ENCODE measurements at regions not wholly inside any gene's neighbourhood (a gene's known extent, or its start where the extent isn't known, plus 50 kb on each side); places are given as distances from the start of the nearest gene placed in this dataset.

DNA sequence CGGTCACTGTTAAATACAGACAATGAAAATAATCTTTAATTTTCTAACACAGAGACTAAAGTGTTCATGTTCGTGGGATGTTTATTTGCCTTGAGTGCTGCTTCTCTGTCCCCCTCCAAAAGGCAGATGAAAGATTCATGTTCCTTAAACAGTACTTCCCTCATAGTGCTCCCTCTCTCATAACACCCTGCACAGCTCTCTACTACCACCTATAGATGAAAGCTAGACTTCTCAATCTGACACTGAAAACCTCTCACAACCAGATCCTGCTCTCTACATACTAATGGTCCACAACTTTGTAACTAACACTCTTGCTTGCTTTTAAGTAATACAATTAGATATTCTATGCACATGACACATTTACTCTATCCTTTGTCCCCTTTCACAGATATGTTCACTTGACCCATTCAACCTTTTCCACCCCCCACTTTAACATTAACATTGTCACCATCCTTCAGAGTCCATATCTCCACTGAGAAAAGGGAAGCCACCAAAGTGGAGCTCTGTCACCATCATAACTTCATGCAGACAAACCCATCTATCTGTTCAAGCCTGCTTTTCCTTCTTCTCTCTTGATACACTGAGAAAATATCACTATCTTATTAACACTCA lies 266.4 kb upstream of the USP15 start:
- TF ChIP-seq, protein P1, sequence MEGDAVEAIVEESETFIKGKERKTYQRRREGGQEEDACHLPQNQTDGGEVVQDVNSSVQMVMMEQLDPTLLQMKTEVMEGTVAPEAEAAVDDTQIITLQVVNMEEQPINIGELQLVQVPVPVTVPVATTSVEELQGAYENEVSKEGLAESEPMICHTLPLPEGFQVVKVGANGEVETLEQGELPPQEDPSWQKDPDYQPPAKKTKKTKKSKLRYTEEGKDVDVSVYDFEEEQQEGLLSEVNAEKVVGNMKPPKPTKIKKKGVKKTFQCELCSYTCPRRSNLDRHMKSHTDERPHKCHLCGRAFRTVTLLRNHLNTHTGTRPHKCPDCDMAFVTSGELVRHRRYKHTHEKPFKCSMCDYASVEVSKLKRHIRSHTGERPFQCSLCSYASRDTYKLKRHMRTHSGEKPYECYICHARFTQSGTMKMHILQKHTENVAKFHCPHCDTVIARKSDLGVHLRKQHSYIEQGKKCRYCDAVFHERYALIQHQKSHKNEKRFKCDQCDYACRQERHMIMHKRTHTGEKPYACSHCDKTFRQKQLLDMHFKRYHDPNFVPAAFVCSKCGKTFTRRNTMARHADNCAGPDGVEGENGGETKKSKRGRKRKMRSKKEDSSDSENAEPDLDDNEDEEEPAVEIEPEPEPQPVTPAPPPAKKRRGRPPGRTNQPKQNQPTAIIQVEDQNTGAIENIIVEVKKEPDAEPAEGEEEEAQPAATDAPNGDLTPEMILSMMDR (conservative IDR thresholded peaks at IDR 0.05; ENCODE audit: low read length), result peak; percentile 74
- no peak for TF ChIP-seq EZH2phosphoT487 (IDR thresholded peaks at IDR 0.05; ENCODE audit: borderline replicate concordance, low read depth, low read length)

Measured in OCI-LY7 (cell line).